HepG2 (cell line): ENCODE measurements at regions not wholly inside any gene's neighbourhood (a gene's known extent, or its start where the extent isn't known, plus 50 kb on each side); places are given as distances from the start of the nearest gene placed in this dataset.
"Not testable (repeated sequence)": the region's sequence is repeated elsewhere in the genome, so short reads cannot be mapped to it uniquely, and the experiment has no call there.

Experiments
- EZH2 ChIP-seq: conservative IDR thresholded peaks from 2 replicates; pipeline ENCODE4 v1.6.1; 2012; ENCODE audit warnings: mild to moderate bottlenecking, low read depth, low read length, moderate library complexity
- SIN3A ChIP-seq: IDR thresholded peaks from 2 replicates; pipeline ENCODE4 v1.6.1; 2011; ENCODE audit warnings: low read depth, mild to moderate bottlenecking, control low read depth, low read length, borderline replicate concordance
- ZNF367 ChIP-seq: sonication (generic); formaldehyde crosslinking; IDR thresholded peaks from 2 replicates; pipeline ENCODE4 v1.4.0; 2020; ENCODE audit warnings: missing genetic modification reagents, borderline replicate concordance

- TF ChIP-seq SIN3A; EZH2; ZNF367 (CRISPR knock-in tag): not testable (repeated sequence)
These were observed 704.1 kb downstream of the DTWD2 start for GRCh38 chr5:118284230-118284629.
